ENCODE measurements at regions not wholly inside any gene's neighbourhood (a gene's known extent, or its start where the extent isn't known, plus 50 kb on each side); places are given as distances from the start of the nearest gene placed in this dataset.

DNA sequence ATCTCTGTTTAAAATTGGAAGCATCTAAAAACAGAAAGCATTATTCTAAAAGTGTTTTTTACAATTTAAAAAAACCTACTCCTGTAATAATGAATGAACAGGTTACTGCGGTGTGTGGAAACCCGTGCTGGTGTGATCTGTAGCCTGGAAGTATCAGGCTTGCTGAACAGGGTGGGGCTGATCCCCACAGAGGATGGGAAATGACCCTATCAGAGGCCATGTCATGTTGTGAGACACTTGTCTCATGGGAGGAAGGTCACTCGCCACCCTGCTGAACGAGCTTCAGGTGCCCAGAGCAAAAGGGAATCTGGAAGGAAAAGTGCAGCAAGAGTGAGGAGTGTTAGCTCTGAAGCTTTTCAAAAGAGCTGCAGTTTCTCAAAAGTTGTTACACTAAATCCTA lies 320.7 kb downstream of the RRAGC start:
- TF ChIP-seq, protein P1, sequence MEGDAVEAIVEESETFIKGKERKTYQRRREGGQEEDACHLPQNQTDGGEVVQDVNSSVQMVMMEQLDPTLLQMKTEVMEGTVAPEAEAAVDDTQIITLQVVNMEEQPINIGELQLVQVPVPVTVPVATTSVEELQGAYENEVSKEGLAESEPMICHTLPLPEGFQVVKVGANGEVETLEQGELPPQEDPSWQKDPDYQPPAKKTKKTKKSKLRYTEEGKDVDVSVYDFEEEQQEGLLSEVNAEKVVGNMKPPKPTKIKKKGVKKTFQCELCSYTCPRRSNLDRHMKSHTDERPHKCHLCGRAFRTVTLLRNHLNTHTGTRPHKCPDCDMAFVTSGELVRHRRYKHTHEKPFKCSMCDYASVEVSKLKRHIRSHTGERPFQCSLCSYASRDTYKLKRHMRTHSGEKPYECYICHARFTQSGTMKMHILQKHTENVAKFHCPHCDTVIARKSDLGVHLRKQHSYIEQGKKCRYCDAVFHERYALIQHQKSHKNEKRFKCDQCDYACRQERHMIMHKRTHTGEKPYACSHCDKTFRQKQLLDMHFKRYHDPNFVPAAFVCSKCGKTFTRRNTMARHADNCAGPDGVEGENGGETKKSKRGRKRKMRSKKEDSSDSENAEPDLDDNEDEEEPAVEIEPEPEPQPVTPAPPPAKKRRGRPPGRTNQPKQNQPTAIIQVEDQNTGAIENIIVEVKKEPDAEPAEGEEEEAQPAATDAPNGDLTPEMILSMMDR (IDR thresholded peaks at IDR 0.05; ENCODE audit: insufficient read depth, missing control alignments), result no peak
- no peak for DNase-seq (ENCODE audit: insufficient read length, low spot score)
- no peak for FAIRE-seq

DNA sequence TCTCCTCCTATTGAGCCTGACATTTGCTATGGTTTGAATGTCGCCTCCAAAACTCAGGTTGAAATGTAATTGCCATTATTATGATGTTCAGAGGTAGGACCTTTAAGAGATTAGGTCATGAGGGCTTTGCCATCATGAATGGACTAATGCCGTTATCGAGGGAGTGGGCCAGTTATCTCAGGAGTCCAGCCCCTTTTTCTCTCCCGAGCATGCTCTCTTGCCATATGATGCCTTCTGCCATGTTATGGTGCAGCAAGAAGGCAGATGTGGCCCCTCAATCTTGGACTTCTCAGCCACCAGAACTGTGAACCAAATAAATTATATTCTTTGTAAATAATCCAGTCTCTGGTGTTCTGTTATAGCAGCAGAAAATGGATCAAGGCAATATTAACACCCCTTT lies 323.5 kb downstream of the RRAGC start:
- DNase-seq (ENCODE audit: insufficient read length, low spot score), result no peak
- TF ChIP-seq, protein P1 (IDR thresholded peaks at IDR 0.05; ENCODE audit: insufficient read depth, missing control alignments), result no peak
- FAIRE-seq, result no peak

DNA sequence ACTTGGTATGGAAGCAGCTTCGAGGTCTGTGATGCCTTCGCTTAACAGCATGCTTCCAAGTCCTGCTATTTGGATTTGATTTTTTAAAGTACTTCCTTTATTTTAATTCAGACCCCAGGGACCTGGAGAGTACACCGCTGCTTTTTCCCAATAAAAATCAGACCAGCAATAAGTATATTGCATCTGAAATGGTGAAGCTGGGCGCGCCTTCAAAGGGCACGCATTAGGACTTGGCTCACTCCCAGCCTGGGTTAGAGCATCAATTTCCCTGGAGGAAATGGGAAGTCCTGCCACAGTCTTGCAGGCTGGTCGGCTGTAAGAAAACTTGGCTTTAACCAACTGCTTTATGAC lies 325.1 kb downstream of the RRAGC start:
- no peak for FAIRE-seq
- DNase-seq (ENCODE audit: insufficient read length, low spot score), result no peak
- TF ChIP-seq, protein P1 (IDR thresholded peaks at IDR 0.05; ENCODE audit: insufficient read depth, missing control alignments), result no peak

DNA sequence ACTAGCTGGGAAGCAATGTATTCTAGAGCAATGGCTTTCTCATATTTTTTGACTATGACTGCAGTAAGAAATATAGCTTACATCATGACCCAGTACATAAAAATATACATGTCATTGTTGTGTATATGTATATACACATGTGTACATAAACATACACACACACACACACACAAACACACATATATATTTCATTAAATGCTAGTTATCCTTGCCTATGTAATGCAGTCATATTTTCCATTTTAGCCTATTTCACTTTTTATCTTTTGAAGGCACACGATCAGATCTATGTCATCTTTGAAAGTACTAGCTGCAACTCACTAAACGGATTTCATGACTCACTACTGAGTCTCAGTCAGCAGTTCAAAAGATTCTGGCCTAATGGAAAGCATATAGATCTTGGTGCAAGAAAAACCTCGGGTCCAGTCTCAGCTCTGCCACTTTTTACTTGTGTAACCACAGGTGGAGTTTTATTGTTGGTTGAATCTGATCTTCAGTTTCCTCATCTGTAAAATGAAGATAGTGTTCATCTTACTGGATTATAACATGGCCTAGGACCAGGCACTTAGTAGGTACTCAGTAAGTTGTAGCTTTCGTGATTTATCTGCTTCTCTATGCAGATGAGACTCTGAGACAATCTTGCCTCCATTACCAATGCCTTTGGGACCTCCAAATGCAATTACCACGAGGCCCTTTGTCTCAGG lies 325.6 kb downstream of the RRAGC start:
- DNase-seq (ENCODE audit: insufficient read length, low spot score), result no peak
- no peak for FAIRE-seq
- TF ChIP-seq, protein P1 (IDR thresholded peaks at IDR 0.05; ENCODE audit: insufficient read depth, missing control alignments), result no peak

DNA sequence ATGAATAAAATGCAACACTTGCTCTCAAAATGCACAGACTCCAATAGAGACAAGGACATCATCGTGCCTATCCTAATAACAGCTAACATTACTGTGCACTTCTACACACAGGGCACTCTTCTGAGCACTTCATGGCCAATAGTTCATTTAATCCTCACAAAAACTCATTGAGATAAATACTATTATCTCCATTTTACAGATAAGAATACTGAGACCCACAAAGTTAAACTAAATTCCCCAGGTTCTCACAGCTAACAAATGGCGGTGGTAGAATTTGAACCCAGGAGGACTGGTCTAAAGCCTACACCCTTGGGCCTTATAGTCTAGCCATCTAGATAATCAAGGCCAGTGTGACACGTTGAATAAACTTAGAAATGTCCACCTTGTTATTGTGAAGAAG lies 328.6 kb downstream of the RRAGC start:
- no peak for FAIRE-seq

DNA sequence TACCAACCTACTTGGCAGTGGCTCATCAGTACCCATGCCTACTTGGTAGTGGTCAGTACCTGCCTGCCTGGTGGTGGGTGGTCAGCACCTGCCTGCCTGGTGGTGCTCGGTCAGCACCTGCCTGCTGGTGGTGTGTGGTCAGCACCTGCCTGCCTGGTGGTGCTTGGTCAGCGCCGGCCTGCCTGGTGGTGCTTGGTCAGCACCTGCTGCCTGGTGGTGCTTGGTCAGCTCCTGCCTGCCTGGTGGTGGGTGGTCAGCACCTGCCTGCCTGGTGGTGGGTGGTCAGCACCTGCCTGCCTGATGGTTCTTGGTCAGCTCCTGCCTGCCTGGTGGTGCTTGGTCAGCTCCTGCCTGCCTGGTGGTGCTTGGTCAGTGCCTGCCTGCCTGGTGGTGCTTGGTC lies 329.6 kb downstream of the RRAGC start:
- TF ChIP-seq, protein P1 (IDR thresholded peaks at IDR 0.05; ENCODE audit: insufficient read depth, missing control alignments), result no peak
- FAIRE-seq (no peak), DNase-seq (ENCODE audit: insufficient read length, low spot score) (no peak)

More for the DNA sequence above, 328.6 kb downstream of the RRAGC start:
- no peak for DNase-seq (ENCODE audit: insufficient read length, low spot score)
- TF ChIP-seq, protein P1 (IDR thresholded peaks at IDR 0.05; ENCODE audit: insufficient read depth, missing control alignments), result no peak

DNA sequence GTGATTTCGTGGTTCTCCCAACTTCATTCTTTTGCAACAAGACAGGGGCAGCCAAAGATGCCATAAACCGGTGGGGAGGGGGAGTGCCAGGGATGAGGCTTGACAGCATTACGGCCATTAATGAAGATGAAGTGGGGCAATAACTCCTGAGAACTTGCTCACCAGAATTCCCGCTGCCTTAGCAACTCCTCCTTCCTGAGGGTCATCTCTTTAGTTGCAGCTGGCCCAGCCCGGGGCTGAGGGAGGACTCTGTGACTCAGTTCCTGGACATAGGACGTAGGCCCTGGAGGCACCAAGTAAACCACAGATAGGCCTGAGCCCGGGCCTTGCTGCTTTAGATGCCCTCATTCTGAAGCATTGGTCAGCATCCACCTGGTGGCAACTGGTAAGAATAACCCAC lies 330.2 kb downstream of the RRAGC start:
- TF ChIP-seq, protein P1 (IDR thresholded peaks at IDR 0.05; ENCODE audit: insufficient read depth, missing control alignments), result no peak
- FAIRE-seq (no peak), DNase-seq (ENCODE audit: insufficient read length, low spot score) (no peak)

Measured in D721Med (cell line).